GM21515 (cell line): ENCODE measurements at regions not wholly inside any gene's neighbourhood (a gene's known extent, or its start where the extent isn't known, plus 50 kb on each side); places are given as distances from the start of the nearest gene placed in this dataset.
"Not testable (repeated sequence)": the region's sequence is repeated elsewhere in the genome, so short reads cannot be mapped to it uniquely, and the experiment has no call there.

Experiments
- ATAC-seq: cut with Tn5 transposase; IDR thresholded peaks from one replicate; pipeline ENCODE4 v1.9.1; 2021; ENCODE audit not compliant: unreplicated experiment

DNA sequence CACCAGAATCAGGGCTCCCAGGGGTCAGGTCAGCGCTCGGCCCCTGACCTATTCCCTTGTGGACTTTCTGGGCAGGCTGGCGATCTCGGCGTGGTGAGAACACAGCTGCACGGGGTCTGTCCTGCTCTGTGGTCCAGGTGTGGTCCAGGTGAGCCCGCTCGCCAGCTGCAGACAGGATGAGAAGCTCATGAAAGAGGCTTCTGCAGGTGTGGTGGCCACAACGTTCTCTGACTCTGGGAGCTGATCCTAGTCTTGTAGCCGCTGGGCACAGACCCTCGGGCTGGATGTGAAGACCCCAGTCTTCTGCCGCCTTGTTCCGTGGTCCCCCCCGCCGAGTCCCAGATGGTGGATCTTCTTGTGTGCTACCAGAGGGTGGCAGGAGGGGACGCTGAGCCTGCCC is 129.7 kb downstream of the RTP5 start:
- no peak for ATAC-seq

DNA sequence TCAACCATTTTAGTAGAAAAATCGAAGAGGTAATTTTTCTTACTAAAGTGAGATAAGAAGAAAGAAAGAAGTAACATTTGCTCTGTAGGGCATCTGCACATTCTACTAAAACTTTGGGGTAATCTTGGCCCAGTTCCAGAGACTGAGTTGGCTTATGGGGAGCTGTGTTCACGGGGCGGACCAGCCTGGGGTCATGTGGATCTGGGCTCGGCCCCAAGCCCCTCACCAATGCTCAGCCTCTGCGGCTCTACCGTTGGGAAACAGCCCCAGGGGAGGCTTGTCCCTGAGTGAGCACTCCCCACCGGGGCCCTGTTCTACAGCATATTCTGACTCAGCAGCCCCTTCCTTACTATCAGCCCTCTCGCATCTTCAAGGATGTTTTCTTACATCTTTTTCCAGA is 132.3 kb downstream of the RTP5 start:
- ATAC-seq: no peak

DNA sequence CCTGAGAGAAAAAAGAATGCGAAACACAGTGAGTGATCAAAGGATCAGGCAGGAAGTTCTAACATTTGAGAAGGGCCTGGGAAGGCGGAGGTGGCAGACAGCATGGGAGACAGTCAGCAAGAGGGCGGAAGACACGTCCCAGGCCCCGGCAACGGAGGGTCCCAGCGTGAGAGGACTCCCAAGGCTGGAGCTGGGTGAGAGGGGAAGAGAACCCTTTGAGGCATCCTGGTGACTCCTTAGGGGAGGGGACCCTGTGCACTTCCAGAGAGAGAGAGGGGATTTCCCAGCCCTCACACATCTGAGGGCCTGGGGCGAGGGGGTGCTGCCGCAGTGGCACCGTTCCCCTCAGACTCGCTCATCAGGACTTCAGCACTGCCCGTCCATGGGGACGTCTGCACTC is 133.4 kb downstream of the RTP5 start:
- no peak for ATAC-seq

DNA sequence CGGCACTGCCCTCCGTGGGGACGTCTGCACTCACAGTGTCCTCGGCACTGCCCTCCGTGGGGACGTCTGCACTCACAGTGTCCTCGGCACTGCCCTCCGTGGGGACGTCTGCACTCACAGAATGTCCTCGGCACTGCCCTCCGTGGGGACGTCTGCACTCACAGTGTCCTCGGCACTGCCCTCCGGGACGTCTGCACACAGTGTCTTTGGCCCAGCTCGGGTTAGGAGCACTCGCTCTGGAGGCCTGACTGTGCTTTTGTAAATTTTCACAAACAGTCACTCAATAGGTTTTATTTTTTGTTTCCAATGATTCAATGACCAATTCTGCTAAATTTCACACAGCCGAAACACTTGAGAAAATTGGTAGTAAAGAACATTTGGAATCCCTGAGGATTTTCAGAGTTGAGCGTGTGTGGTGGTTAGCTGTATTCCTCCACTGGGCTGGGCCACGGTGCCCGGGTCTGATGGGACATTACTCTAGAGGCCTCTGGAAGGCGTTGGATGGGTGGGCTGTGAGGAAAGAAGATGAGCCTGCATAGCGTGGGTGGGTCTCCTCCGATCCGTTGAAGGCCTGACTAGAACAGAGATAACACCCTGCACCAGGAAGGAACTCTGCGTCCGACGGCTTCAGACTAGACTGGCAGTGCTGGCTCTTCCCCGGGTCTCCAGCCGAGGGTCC is 134.8 kb downstream of the RTP5 start:
- no peak for ATAC-seq

DNA sequence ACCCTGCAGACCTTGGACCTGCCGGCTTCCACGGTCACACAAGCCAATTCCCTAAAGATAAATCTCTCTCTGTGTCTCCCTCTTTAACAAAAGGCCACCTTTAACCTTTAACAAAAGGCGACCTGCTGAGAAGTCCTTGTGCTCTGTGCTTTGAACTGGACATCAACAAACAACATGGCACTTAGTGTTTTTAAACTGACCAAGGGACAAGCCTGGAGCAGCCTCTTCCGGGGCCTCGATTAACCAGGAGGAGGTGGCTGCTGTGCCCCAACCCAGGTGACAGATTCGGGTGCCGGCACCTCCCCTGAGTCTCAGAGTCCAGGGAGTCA is 135.3 kb downstream of the RTP5 start:
- ATAC-seq: no peak

DNA sequence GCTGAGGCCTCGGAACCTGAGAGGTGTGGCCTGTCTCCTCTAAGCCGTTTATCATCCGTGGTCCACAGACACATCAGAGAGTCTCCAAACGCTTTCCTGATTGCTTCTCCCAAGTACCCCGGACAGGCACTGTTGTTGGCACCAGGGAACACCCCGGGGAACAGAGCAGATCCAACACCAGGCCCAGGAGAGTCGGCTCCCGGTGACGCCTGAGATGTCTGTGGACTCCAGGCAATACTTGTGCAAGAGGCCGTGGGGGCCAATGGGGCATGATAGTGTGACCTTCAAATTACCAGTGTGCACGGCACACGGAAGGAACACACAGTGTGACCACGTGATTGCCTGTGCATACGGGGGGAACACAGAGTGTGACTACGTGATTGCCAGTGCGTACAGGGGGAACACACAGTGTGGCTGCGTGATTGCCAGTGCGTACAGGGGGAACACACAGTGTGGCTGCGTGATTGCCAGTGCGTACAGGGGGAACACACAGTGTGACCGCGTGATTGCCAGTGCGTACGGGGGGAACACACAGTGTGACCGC is 136.6 kb downstream of the RTP5 start:
- ATAC-seq: not testable (repeated sequence)

DNA sequence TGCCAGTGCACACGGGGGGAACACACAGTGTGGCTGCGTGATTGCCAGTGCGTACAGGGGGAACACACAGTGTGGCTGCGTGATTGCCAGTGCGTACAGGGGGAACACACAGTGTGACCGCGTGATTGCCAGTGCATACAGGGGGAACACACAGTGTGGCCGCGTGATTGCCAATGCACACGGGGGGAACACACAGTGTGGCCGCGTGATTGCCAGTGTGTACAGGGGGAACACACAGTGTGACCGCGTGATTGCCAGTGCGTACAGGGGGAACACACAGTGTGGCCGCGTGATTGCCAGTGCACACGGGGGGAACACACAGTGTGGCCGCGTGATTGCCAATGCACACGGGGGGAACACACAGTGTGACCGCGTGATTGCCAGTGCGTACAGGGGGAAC is 139.4 kb downstream of the RTP5 start:
- not testable (repeated sequence) for ATAC-seq

DNA sequence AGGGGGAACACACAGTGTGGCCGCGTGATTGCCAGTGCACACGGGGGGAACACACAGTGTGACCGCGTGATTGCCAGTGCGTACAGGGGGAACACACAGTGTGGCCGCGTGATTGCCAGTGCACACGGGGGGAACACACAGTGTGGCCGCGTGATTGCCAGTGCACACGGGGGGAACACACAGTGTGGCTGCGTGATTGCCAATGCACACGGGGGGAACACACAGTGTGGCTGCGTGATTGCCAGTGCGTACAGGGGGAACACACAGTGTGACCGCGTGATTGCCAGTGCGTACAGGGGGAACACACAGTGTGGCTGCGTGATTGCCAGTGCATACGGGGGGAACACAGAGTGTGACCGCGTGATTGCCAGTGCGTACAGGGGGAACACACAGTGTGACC is 140.3 kb downstream of the RTP5 start:
- not testable (repeated sequence) for ATAC-seq

DNA sequence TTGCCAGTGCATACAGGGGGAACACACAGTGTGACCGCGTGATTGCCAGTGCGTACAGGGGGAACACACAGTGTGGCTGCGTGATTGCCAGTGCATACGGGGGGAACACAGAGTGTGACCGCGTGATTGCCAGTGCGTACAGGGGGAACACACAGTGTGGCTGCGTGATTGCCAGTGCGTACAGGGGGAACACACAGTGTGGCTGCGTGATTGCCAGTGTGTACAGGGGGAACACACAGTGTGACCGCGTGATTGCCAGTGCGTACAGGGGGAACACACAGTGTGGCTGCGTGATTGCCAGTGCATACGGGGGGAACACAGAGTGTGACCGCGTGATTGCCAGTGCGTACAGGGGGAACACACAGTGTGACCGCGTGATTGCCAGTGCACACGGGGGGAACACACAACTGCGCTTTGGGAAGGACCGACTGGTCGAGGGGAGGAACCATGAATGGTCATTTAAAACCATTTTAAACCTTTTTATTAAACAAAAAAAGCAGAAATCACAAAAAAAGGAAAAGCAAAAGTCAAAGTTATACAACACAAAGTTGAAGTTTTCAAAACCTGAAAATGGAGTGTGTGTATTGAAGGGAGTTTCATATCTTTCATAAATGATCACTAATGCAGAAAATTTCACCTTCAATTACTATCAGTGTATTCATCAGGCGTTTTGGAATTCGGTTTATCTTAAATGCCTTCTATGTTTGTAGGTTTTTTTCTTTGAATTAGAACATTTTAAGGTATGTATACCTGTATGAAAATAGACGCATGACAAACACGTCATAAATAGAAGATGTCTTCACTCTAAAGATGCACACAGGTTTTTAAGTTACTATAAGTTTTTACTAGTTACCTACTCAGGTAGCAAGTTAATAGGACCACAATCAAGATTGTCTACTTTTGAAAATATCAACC is 141.0 kb downstream of the RTP5 start:
- not testable (repeated sequence) for ATAC-seq

DNA sequence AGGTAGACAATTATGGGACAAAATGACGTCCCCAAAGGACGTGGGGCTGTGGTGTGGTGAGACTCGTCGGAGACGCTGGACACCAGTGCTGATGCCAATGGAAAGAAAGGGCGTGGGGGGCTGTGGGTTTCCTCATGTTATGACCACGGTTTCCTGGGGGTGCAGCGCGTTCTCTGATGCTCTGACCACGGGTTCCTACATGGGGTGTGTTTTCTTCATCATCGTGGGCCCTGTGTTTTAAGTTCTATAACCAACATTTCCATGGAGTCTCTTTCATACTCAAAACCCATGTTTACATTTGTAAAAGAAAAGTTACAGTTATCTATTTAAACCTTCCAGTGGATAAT is 141.6 kb downstream of the RTP5 start:
- ATAC-seq: no peak

DNA sequence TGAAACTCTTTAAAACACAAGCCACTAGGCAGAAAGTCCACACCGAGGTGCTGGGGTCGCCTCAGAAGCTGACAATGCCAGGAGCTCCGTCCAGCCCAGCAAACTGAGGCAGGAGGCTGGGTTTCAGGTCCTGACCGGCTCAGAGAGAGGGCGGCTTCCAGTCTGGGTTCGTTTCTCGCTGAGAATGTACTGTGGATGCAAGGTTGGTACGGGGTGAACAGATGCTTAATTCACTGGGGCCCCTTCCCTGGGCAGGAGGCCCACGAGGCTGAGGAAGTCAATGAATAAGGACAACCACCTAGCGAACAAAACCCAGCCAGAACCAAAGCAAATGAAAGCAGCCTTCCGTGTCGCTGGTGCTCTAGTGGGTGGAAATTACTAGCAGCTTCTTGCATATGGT is 142.0 kb downstream of the RTP5 start:
- no peak for ATAC-seq

DNA sequence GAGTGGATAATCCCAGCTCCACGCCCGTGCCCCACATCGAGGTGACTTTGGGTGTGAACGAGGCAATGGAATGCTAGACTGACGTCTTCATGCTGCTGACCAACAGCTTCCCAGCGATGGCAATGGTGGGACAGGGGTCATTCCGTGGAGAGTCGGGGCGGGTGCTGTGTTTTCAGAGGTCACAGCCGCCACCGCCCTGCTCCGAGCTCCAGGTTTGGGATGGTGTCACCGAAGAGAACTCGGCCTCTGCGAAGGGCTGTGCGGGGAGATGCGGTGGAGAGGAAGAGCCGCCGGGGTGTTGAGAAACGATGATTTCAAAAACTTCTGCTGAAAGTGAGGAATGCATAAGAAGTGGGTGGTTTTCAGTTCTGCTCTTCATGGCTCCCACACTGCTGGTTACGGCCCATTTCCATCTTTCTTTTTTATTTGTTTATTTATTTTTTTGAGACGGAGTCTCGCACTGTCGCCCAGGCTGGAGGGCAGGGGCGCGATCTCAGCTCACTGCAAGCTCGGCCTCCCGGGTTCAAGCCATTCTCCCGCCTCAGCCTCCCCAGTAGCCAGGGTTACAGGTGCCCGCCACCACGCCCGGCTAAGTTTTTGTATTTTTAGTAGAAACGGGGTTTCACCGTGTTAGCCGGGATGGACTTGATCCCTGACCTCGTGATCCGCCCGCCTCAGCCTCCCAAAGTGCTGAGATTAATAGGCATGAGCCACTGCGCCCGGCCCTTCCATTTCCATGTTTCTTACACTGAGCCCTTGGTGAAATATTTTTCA is 142.6 kb downstream of the RTP5 start:
- no peak for ATAC-seq

DNA sequence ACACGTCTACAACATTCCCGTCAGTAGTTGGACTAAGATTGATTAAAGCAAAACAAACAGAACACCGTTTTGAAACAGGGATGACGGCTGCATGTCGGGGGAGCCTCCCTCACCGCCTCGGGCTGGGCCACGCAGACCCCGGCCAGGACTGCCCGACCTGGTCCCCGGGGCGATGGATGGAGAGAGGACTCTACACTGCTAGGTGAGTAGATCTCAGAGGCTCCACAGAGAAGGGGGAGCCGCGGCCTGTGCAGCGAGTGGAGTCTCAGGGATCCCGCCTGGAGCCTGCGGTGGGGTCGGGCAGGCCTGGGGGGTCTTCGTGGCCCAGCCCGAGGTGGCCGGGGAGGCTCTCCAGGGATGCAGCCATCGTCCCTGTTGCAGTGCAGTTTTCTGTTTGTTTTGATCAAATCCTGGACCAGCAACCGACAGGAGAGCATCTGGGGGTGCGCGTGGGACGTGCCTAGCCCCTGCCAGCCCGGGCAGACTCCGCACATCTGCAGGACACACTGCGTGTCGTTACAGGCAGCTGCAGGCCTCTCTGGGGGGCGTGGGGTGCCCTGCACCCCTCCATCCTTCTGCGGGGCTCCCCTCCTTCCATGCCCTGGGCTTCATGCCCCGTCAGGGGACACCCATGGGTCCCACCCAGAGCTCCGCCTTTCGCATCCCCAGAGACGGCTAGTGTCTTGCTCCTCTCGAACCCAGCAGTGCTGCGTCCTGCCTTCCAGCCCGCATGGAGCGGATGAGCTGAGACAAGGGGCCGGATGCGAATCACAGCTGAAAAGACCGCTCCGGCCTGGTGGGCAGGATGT is 143.6 kb downstream of the RTP5 start:
- ATAC-seq: no peak

DNA sequence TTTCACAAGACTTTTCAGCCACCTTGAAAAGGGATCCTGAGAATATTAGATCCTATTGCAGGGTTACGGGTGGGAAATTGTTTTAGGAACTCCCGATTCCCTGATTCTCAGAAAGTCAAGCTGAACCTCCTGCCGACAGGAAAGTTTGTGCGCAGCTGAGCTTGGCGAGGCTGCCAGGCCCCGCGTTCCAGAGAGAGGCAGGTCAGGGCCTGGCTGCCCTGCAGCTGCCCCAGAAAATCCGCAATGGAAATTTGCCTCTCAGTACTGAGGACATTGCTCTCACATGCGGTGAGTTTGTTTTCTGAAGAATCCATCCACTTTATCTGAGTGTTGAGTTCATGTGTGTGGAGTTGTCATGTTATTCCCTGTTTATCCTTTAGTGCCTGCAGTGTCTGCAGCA is 144.2 kb downstream of the RTP5 start:
- no peak for ATAC-seq

DNA sequence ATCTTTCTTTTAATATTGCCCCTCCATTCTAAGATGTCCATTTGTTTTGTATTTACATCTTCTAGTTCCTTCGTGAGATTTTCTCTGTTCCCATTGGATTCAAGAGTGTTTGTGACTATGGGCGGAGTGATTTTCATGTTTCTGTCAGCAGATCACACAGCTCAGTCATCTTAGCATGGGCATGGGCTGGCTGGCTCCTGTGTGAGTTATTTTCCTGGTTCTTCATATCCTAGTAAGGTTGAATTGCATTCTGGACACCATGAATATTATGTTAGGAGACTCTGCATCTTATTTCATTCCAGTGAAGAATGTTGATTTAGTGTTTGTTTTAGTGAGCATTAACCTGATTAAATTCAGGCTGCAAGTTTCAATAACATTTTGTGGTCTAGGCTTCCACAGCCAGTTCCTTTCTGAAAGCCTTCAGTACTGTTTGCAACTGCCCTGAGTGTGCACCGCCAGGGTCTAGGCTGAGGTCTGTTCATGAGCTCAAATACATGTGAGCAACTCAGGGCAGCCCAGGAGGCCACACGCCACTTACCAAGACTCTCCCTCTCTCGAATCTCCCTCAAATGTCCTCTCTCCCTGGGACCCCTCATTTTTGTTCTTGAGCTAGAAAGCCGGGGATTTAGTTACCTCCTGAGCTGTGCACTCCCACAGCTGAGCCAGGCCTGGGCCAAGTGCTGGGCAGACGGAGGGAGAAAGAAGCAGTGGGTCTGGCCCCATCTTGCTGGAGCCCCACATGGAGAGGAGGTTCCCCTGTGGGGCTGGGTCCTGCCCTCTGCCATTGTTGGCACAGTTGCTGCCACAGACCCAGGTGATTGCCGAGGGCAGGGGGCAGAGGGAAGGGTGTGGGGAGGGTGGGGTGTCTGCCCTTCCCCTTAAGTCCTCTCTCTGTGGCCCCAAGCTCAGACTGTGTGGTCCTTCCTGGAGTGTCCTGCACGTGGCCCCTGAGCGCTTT is 145.9 kb downstream of the RTP5 start:
- ATAC-seq: no peak

DNA sequence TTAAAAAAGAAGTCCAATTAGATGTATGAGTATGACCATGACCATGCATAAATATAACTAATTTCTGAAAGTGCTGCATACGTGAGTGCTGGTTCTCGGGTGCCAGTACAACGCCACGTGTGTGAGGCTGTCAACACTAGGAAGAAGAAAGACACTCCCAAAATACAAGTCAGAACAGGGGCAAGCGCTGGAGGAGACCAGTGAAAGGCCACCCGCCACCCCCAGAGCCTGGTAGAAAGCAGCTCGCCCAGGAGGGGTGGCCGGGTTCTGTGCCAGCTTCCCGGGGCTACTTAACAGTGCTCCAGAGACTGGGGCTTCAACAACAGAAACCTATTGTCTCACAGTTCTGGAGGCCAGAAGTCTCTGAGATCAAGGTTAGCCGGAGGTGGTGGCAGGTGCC is 147.6 kb downstream of the RTP5 start:
- ATAC-seq: no peak

DNA sequence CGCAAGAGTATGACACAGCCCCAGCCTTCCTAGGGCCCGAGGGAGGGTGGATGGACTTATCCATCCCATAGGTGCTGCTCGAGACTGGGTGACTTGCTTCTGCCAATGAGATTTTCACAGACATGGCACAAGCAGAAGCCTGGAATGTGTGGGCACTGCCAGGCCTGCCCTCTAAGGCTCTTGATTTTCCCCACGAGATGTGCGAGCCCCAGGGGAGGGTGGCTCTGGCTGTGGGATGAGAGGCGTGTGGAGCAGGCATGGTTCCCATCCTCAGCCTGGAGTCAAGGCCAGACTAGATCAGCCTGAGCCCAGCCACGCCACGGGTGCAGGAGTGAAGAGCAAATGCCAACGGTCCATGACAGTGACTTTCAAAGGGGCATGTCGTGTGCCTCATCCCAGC is 148.9 kb downstream of the RTP5 start:
- ATAC-seq: not testable (repeated sequence)

DNA sequence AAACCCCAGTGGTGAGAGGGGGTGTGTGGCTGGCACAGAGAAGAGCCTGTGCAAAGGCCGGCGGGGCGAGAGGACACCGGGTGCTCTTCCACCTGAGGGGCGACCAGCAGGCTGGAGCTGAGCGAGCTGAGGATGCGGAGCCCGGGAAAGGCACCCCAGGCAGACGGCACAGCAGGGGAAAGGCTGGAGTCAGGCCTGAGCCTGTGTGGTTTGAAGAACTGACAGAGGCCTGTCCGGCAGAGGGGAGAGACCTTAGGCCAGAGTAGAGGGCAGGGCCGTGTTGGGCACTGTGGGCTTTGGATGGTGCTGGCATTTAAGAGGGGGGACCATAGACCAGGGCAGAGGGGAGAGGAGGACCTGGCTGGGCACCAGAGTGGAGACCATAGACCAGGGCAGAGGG is 149.8 kb downstream of the RTP5 start:
- no peak for ATAC-seq

DNA sequence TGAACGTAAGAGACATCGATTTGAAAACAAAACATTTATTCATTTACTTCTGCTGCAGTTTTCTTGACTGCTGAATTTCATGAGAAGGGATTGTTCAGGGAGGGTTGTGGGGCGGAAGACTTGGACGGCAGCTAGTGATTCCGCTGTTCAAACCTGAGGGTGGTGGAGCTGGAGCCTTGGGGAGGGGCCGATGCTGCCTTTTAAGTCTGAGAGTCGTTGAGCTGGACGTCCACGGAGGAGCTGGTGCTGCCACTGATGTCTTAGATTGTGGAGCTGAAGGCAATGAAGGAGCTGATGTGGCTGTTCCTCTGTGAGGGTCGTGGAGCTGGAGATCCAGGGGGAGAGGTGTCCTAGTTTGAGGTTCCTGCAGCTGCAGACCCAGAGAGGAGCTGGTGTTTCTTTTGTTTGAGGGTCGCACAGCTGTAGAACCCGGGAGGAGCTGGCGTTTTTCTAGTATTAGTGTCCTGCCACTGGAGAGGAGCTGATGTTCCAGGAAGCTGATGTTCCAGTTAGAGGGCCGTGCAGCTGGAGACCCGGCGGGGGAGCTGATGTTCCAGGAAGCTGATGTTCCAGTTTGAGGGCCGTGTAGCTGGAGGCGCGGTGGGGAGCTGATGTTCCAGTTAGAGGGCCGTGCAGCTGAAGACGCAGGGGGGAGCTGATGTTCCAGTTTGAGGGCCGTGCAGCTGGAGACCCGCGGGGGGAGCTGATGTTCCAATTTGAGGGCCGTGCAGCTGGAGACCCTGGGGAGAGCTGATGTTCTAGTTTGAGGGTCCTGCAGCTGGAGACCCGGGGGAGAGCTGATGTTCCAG is 150.9 kb downstream of the RTP5 start:
- no peak for ATAC-seq
